Glutamatergic neuron (in vitro differentiated cells): ENCODE measurements at regions not wholly inside any gene's neighbourhood (a gene's known extent, or its start where the extent isn't known, plus 50 kb on each side); places are given as distances from the start of the nearest gene placed in this dataset.

Experiments
- DNase-seq: peaks from one replicate; pipeline ENCODE4 v3.0.0; 2022
- H3K27ac Mint-ChIP-seq: one replicate; pipeline ENCODE4 v1.8.0; 2020; ENCODE audit warnings: mild to moderate bottlenecking, mixed read lengths, inconsistent platforms; ENCODE audit not compliant: unreplicated experiment
- H3K27me3 Mint-ChIP-seq: one replicate; pipeline ENCODE4 v1.8.0; 2020; ENCODE audit warnings: mild to moderate bottlenecking, moderate library complexity, mixed read lengths, inconsistent platforms; ENCODE audit not compliant: unreplicated experiment
- H3K36me3 Mint-ChIP-seq: one replicate; pipeline ENCODE4 v1.8.0; 2020; ENCODE audit warnings: mild to moderate bottlenecking, mixed read lengths, inconsistent platforms; ENCODE audit not compliant: unreplicated experiment
- H3K4me1 Mint-ChIP-seq: one replicate; pipeline ENCODE4 v1.8.0; 2020; ENCODE audit warnings: mild to moderate bottlenecking, low read depth, mixed read lengths, inconsistent platforms; ENCODE audit not compliant: unreplicated experiment
- H3K4me3 Mint-ChIP-seq: one replicate; pipeline ENCODE4 v1.8.0; 2020; ENCODE audit warnings: mild to moderate bottlenecking, mixed read lengths, inconsistent platforms; ENCODE audit not compliant: unreplicated experiment
- H3K9me3 Mint-ChIP-seq: one replicate; pipeline ENCODE4 v1.8.0; 2020; ENCODE audit warnings: mild to moderate bottlenecking, moderate library complexity, mixed read lengths, inconsistent platforms; ENCODE audit not compliant: unreplicated experiment
- TF ChIP-seq, protein P1 (sequence below): fragments of 200-600 bp; sonication (generic); IDR thresholded peaks from one replicate; pipeline ENCODE4 v1.5.0; 2021; ENCODE audit not compliant: partially characterized antibody, unreplicated experiment

DNA sequence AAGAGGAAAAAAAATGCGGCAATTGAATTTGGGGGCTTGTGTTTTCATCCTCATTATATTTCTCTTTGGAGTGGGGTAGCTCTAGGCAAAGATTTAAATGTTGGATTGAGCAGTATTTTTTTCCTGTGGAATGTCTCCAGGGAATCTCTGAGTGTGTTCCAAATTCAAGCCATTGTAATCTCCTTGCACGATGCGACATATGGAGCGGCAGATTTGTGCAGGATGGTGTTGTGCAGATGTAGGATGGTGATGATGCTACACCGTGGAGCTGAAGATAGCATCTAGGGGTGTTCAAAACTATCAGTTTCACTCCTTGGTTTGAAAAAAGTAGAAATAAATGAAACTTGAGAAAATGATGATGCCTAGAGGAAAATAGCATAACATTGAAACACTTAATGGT lies 777.5 kb upstream of the EPHA7 start:
- Mint-ChIP-seq H3K36me3 (peaks cover 5% of the 10 kb centered on the region), H3K27ac (peak overlapping the region; percentile 91), H3K27me3 (peaks cover 5% of the 10 kb centered on the region), H3K4me3 (peak overlapping the region; percentile 8), H3K9me3 (peaks cover 4% of the 10 kb centered on the region), H3K4me1 (peaks cover 18% of the 10 kb centered on the region)
- peak; percentile 68 for DNase-seq
- TF ChIP-seq, protein P1, sequence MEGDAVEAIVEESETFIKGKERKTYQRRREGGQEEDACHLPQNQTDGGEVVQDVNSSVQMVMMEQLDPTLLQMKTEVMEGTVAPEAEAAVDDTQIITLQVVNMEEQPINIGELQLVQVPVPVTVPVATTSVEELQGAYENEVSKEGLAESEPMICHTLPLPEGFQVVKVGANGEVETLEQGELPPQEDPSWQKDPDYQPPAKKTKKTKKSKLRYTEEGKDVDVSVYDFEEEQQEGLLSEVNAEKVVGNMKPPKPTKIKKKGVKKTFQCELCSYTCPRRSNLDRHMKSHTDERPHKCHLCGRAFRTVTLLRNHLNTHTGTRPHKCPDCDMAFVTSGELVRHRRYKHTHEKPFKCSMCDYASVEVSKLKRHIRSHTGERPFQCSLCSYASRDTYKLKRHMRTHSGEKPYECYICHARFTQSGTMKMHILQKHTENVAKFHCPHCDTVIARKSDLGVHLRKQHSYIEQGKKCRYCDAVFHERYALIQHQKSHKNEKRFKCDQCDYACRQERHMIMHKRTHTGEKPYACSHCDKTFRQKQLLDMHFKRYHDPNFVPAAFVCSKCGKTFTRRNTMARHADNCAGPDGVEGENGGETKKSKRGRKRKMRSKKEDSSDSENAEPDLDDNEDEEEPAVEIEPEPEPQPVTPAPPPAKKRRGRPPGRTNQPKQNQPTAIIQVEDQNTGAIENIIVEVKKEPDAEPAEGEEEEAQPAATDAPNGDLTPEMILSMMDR = no peak

DNA sequence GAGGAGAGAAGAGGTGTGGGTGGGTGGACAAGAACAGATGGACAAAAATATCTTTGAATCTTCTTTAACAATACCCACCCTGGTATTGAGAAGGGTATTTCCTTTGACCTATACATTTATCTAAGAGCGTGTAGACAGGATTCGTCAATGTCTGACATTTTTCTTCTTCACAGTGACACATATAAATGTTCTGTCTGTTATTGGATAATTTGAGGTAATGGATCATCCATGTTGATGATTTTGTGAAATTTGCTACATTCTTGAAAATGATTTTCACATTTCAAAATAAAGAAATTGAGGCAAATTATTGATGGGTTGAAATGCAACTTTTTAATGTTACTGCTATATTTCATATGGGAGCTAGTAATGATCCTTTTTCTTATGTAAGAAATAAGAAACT lies 770.7 kb upstream of the EPHA7 start:
- Mint-ChIP-seq H3K27me3 (peaks cover 2% of the 10 kb centered on the region), H3K9me3 (peaks cover 2% of the 10 kb centered on the region), H3K4me1 (peaks cover 9% of the 10 kb centered on the region), H3K4me3 (no peak overlapping the region), H3K36me3 (peaks cover 23% of the 10 kb centered on the region), H3K27ac (no peak overlapping the region)
- TF ChIP-seq, protein P1 = no peak
- no peak for DNase-seq

DNA sequence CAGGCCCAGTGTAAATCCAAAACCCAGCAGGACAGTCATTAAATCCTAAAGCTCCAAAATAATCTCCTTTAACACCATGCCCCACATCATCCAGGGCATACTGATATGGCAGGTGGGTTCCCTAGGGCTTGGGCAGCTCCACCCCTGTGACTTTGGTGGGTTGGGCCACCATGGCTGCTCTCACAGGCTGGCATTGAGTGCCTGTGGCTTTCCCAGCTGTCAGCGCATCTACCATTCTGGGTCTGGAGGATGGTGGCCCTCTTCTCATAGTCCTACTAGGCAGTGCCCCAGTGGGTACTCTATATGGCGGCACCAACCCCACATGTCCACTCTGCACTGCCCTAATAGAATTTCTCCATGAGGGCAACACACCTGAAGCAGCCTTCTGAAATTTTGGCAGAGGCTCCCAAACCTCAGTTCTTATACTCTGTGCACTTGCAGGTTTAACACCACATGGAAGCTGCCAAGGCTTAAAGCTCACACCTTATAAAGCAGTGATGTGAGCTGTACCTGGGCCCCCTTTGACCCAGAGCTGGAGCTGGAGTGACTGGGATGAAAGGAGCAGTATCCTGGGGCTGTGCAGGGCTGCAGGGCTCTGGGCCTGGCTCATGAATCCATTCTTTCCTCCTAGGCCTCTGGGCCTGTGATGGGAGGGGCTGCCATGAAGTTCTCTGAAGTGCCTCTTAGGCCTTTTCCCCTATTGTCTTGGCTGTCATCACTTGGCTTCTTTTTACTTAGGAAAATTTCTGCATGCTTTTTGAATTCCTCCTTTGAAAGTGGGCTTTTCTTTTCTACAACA lies 765.5 kb upstream of the EPHA7 start:
- H3K9me3 Mint-ChIP-seq = peaks cover 4% of the 10 kb centered on the region
- peaks cover 23% of the 10 kb centered on the region for H3K36me3 Mint-ChIP-seq
- TF ChIP-seq, protein P1 = no peak
- no peak for DNase-seq
- no peak overlapping the region for H3K27ac Mint-ChIP-seq
- H3K4me1 Mint-ChIP-seq = peaks cover 11% of the 10 kb centered on the region
- H3K4me3 Mint-ChIP-seq = no peak overlapping the region
- H3K27me3 Mint-ChIP-seq = no peaks in the 10 kb centered on the region

DNA sequence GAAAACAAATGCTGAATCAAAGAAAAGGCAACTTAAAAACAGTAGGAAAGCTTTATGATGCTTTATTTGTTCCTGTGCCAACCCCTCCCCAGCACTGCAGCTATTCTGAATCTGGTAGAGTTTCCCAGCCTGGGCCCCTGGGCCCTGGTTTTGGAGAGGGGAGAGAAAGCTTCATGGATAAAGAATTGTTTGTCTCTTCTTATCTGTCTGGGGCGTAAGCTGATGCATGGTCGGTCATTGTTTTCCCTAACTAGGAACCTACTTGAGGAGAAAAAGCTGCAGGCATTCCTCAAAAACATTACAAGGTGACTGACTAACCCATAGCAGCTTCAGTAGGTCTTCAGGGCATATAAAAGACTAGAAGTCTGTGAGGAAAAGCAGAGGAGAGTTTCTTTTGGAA lies 758.1 kb upstream of the EPHA7 start:
- no peak overlapping the region for H3K4me3 Mint-ChIP-seq
- no peaks in the 10 kb centered on the region for H3K27me3 Mint-ChIP-seq
- H3K9me3 Mint-ChIP-seq = peaks cover 2% of the 10 kb centered on the region
- DNase-seq = no peak
- no peaks in the 10 kb centered on the region for H3K36me3 Mint-ChIP-seq
- no peak overlapping the region for H3K27ac Mint-ChIP-seq
- TF ChIP-seq, protein P1 = no peak
- H3K4me1 Mint-ChIP-seq = peaks cover 16% of the 10 kb centered on the region

DNA sequence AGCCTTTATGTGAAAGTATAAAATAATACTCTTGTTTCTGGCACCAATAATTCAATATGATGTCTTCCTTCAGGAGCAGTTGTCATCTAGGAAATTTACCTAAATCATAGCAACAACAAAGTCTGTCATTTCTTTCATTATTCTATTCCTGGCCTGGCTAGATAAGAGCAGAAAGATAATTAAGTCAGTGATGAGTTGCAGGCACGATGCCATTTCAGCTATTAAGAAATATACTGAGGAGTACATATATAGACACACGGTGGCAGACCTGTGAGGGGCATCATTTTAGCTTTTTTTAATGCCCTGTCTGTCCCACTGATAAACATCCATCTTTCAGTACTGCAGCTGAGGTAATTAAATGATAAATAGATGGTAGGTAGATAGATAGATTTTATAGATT lies 756.1 kb upstream of the EPHA7 start:
- TF ChIP-seq, protein P1 = no peak
- Mint-ChIP-seq H3K4me1 (peaks cover 14% of the 10 kb centered on the region), H3K27ac (no peak overlapping the region), H3K36me3 (no peaks in the 10 kb centered on the region), H3K27me3 (peaks cover 1% of the 10 kb centered on the region), H3K9me3 (peaks cover 2% of the 10 kb centered on the region), H3K4me3 (no peak overlapping the region)
- no peak for DNase-seq
